ENCODE measurements at regions not wholly inside any gene's neighbourhood (a gene's known extent, or its start where the extent isn't known, plus 50 kb on each side); places are given as distances from the start of the nearest gene placed in this dataset.

GRCh38 chr1:60137406-60137805 is 63.8 kb upstream of the C1orf87 start:
- TF ChIP-seq, protein P1, sequence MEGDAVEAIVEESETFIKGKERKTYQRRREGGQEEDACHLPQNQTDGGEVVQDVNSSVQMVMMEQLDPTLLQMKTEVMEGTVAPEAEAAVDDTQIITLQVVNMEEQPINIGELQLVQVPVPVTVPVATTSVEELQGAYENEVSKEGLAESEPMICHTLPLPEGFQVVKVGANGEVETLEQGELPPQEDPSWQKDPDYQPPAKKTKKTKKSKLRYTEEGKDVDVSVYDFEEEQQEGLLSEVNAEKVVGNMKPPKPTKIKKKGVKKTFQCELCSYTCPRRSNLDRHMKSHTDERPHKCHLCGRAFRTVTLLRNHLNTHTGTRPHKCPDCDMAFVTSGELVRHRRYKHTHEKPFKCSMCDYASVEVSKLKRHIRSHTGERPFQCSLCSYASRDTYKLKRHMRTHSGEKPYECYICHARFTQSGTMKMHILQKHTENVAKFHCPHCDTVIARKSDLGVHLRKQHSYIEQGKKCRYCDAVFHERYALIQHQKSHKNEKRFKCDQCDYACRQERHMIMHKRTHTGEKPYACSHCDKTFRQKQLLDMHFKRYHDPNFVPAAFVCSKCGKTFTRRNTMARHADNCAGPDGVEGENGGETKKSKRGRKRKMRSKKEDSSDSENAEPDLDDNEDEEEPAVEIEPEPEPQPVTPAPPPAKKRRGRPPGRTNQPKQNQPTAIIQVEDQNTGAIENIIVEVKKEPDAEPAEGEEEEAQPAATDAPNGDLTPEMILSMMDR (IDR thresholded peaks at IDR 0.05; ENCODE audit: insufficient read depth, low read length, poor library complexity, severe bottlenecking), result no peak
- no peak for TF ChIP-seq EZH2phosphoT487 (conservative IDR thresholded peaks at IDR 0.05; ENCODE audit: low read length)

All from SU-DHL-6 (cell line).